ENCODE measurements at regions not wholly inside any gene's neighbourhood (a gene's known extent, or its start where the extent isn't known, plus 50 kb on each side); places are given as distances from the start of the nearest gene placed in this dataset.

GRCh38 chr2:239873656-239874635 is 151.2 kb downstream of the NDUFA10 start:
- 0 out of 5 replicates have a peak, but pooled peaks cover 0 to 2% of the 10 kb centered on the region in 2 experiments for H3K4me1 ChIP-seq (replicated peaks in 1 of 2; ENCODE audit: control insufficient read depth in 2 of 2, insufficient read depth in 2 of 2, low read length in 2 of 2)
- H3K4me2 ChIP-seq (ENCODE audit: insufficient read depth, low read length): no peak overlapping the region
- H3K79me2 ChIP-seq (ENCODE audit: control insufficient read depth, insufficient read depth, low read length): no peaks in the 10 kb centered on the region
- CTCF ChIA-PET (ENCODE audit: low intra/inter-chr PET ratio): no interaction called here
- POLR2A ChIA-PET: no interaction called here
- TF ChIP-seq, protein P1, sequence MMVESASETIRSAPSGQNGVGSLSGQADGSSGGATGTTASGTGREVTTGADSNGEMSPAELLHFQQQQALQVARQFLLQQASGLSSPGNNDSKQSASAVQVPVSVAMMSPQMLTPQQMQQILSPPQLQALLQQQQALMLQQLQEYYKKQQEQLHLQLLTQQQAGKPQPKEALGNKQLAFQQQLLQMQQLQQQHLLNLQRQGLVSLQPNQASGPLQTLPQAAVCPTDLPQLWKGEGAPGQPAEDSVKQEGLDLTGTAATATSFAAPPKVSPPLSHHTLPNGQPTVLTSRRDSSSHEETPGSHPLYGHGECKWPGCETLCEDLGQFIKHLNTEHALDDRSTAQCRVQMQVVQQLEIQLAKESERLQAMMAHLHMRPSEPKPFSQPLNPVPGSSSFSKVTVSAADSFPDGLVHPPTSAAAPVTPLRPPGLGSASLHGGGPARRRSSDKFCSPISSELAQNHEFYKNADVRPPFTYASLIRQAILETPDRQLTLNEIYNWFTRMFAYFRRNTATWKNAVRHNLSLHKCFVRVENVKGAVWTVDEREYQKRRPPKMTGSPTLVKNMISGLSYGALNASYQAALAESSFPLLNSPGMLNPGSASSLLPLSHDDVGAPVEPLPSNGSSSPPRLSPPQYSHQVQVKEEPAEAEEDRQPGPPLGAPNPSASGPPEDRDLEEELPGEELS (CRISPR knock-in tag; IDR thresholded peaks at IDR 0.05; ENCODE audit: borderline replicate concordance): no peak
- TF ChIP-seq, protein P2, sequence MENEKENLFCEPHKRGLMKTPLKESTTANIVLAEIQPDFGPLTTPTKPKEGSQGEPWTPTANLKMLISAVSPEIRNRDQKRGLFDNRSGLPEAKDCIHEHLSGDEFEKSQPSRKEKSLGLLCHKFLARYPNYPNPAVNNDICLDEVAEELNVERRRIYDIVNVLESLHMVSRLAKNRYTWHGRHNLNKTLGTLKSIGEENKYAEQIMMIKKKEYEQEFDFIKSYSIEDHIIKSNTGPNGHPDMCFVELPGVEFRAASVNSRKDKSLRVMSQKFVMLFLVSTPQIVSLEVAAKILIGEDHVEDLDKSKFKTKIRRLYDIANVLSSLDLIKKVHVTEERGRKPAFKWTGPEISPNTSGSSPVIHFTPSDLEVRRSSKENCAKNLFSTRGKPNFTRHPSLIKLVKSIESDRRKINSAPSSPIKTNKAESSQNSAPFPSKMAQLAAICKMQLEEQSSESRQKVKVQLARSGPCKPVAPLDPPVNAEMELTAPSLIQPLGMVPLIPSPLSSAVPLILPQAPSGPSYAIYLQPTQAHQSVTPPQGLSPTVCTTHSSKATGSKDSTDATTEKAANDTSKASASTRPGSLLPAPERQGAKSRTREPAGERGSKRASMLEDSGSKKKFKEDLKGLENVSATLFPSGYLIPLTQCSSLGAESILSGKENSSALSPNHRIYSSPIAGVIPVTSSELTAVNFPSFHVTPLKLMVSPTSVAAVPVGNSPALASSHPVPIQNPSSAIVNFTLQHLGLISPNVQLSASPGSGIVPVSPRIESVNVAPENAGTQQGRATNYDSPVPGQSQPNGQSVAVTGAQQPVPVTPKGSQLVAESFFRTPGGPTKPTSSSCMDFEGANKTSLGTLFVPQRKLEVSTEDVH (IDR thresholded peaks at IDR 0.05; ENCODE audit: low read depth, partially characterized antibody): no peak
- no peak for TF ChIP-seq MTF1 (CRISPR knock-in tag; IDR thresholded peaks at IDR 0.05; ENCODE audit: borderline replicate concordance)
- TF ChIP-seq NR2C2 (CRISPR knock-in tag; IDR thresholded peaks at IDR 0.05): no peak
- no peak for TF ChIP-seq NR2C2 (tag; IDR thresholded peaks at IDR 0.05)
- TF ChIP-seq GATAD2A (IDR thresholded peaks at IDR 0.05): no peak
- no peak for TF ChIP-seq SIN3B (IDR thresholded peaks at IDR 0.05; ENCODE audit: low read depth)
- no peak for TF ChIP-seq MECOM (CRISPR knock-in tag; IDR thresholded peaks at IDR 0.05)
- TF ChIP-seq U2AF2 (optimal IDR thresholded peaks at IDR 0.05; ENCODE audit: low read depth, low read length): no peak
- TF ChIP-seq ZNF699 (CRISPR knock-in tag; IDR thresholded peaks at IDR 0.05; ENCODE audit: insufficient replicate concordance): no peak
- TF ChIP-seq FOSL1 (tag; conservative IDR thresholded peaks at IDR 0.05): no peak
- H3K9ac ChIP-seq (ENCODE audit: insufficient read depth in 1 of 2, low read depth in 2 of 2, low read length in 2 of 2): no peak overlapping the region; a peak in 1 of 4 replicates
- H3K4me3 ChIP-seq: no peak overlapping the region
- H2AFZ ChIP-seq (ENCODE audit: low read depth, low read length): no peak overlapping the region
- no TSS peak for BruUV-seq (replicated peaks)
- DNase-seq (ENCODE audit: extremely low read depth in 1 of 4, low spot score in 3 of 4) (no peak), FAIRE-seq (no peak), ATAC-seq (peak; percentile 38; the same call in 1 of the 3 replicates)
- H3K9me3 ChIP-seq (replicated peaks; ENCODE audit: control insufficient read depth, insufficient read depth, low read depth, low read length): no peaks in the 10 kb centered on the region
- H4K20me1 ChIP-seq (replicated peaks; ENCODE audit: control insufficient read depth, insufficient read depth, low read length): no peaks in the 10 kb centered on the region
- in situ Hi-C loops (cut with MboI) (no loop called here), intact Hi-C loops (cut with micrococcal nuclease) (no loop called here)
- 20% methylated on average over 18 of the region's 28 CpGs for WGBS (ENCODE audit: insufficient coverage, low coverage, missing lambda C conversion rate)
- H3K27me3 ChIP-seq (ENCODE audit: control insufficient read depth in 2 of 2, insufficient read depth in 2 of 2, low read length in 2 of 2): peaks cover 0 to 12% of the 10 kb centered on the region in 2 experiments; a peak in 1 of 5 replicates
- H3K9me1 ChIP-seq (ENCODE audit: control insufficient read depth, insufficient read depth, low read length): no peaks in the 10 kb centered on the region
- H3K36me3 ChIP-seq (ENCODE audit: control insufficient read depth, insufficient read depth, low read length): no peaks in the 10 kb centered on the region
- no peak overlapping the region for H3K27ac ChIP-seq (ENCODE audit: extremely low read depth, low read depth, low read length)
